WI38 (cell line): ENCODE measurements at regions not wholly inside any gene's neighbourhood (a gene's known extent, or its start where the extent isn't known, plus 50 kb on each side); places are given as distances from the start of the nearest gene placed in this dataset.

ENCODE experiments used
- H3K4me3 ChIP-seq: 2 replicates; pipeline ENCODE4 v1.5.1; 2011; ENCODE audit warnings: low read depth, mild to moderate bottlenecking, control low read depth, low read length
- TF ChIP-seq, protein P1 (sequence below): IDR thresholded peaks from 2 replicates; pipeline ENCODE4 v1.5.1; 2012; ENCODE audit warnings: low read depth, mild to moderate bottlenecking, control low read depth, low read length

DNA sequence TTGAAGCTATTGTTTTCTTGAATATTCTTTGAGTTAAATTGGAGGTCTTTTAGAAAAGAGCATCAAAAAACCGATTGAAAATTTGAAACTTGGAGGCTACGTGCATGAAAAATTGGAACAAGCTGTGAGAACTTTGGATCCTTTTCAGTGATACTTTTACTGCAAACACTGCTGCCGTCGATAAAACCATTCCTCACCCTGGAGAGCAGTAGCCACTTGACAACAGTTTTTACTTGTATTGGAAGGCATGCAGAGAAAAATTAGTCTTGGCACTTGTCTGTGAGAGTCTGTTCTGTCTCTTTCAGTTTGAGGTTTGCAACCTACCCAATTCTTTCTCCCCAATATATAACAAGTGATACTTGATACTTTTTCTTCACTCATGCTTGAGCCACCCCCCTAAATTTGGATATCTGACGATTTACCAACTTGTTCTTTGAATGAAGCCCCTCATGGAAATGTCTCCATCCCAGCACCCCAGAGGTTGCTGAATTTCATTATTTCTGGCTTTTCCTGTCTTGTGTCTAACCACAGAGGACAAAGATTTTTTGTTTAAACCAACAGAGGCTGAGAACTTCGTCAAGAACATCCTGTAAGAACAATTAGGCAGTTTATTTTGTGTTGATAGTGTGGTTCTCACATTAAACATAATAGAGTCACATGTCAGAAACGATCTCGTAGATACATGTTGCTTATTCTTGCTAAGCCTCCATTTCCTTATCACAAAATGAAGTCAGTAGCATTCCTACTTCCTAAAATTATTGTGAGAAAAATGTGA lies 307.3 kb upstream of the PLSCR5 start:
- TF ChIP-seq, protein P1, sequence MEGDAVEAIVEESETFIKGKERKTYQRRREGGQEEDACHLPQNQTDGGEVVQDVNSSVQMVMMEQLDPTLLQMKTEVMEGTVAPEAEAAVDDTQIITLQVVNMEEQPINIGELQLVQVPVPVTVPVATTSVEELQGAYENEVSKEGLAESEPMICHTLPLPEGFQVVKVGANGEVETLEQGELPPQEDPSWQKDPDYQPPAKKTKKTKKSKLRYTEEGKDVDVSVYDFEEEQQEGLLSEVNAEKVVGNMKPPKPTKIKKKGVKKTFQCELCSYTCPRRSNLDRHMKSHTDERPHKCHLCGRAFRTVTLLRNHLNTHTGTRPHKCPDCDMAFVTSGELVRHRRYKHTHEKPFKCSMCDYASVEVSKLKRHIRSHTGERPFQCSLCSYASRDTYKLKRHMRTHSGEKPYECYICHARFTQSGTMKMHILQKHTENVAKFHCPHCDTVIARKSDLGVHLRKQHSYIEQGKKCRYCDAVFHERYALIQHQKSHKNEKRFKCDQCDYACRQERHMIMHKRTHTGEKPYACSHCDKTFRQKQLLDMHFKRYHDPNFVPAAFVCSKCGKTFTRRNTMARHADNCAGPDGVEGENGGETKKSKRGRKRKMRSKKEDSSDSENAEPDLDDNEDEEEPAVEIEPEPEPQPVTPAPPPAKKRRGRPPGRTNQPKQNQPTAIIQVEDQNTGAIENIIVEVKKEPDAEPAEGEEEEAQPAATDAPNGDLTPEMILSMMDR: no peak
- no peak overlapping the region for H3K4me3 ChIP-seq

DNA sequence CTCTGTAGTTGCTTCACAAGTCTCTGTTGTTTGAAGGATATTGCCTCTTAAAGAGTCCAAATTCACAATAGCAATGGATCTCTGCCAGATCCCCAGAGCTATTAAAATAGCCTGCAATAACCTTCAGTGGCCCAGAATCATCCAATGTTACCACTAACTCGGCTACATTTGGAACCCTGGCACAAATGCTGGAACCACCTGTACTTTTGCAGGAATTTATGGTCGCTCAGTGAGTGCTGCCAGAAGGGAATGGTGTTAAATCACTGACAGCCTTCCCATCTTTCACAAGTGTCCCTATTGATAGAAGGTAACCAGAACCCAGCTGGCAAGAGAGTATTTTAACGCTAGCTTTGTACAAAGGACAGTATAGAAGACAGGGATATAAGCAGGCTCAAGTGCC lies 298.8 kb upstream of the PLSCR5 start:
- TF ChIP-seq, protein P1: no peak

DNA sequence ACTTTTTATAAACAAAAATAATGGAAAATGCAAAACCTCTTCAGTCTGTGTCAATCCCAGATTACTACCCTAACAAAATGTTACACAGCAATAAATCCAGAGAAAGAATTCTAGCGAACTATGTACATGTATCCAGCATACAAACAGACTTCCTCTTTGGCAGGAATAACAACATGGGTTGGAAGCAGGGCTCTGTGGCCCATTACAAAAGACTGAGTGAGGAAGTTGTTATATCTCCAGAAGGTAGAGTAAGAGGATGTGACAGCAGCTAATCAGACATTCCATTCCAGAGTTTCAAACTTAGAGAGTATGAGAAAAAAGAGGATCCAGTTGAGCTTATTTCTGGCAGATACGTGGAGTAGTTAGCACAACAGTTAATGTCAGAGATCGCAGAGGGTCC lies 294.0 kb upstream of the PLSCR5 start:
- H3K4me3 ChIP-seq: no peak overlapping the region
- TF ChIP-seq, protein P1: no peak

More for the DNA sequence above, 298.8 kb upstream of the PLSCR5 start:
- no peak overlapping the region for H3K4me3 ChIP-seq

DNA sequence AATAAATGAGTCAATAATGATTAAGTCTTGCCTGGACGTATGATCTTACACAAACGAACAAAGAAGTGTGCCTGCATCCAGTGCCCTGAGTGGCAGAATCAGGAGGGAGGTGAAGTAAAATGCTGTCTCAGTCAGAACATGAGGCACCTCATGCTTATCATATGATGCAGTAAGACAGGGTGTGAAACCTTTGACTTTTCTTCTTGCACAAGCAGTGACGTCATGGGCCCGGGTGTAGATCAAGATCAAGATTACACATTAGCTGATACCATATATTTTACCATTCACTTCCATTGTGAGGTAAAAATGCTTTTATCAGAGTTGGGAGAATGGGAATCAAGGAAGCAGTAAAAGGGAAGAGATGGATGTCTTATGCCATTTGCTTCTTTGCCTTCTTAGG lies 291.6 kb upstream of the PLSCR5 start:
- no peak overlapping the region for H3K4me3 ChIP-seq
- TF ChIP-seq, protein P1: no peak

DNA sequence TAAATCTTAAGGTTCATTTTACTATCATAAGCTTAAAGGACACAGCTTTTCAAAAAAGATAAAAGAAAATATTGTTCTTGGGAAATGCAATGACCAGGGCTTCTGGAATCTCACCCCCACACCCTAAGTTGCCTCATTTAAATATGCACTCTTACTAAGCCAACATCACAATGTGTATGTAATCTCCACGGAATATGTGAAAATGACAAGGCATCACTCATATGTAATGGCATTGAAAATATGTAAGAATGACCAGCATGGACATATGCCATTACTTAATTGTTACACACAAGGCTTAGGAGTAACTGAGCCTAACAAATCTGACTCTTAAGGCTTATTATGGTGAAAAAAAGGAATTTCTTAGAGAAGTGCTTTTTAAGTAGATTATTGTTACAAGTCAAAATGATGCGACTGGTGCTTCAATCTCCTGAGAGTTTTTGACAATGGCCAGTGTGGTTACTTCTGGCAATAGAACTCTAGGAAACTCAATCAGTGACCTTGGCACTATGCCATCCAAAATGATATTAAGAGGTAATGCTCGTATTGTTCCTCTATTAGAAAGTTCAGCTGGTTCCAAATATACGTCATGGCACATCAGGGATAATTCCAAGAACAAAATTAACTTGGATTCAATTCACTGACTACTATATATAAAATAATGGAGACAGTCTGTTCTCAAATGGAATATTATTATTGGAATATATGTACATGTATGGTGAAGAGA lies 290.0 kb upstream of the PLSCR5 start:
- TF ChIP-seq, protein P1: no peak
- H3K4me3 ChIP-seq: no peak overlapping the region

DNA sequence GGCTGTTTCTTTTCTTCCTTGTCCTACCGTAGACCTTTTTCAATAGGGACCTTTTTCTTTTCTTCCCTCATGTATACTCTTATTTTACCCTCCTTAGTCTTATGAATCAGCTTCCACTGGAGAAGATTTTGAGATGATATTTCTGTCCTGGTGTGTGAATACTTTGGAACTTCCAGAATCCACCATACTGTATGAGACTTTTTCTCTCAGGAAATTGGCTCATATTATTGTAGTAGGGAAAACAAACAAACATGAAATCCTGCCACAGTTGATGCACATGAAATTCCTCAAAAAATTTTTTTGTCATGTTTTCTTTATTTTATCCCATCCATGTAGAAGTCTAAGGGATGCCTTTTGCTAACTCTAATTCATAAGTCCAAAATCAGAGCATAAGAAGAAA lies 289.3 kb upstream of the PLSCR5 start:
- TF ChIP-seq, protein P1: no peak
- no peak overlapping the region for H3K4me3 ChIP-seq

DNA sequence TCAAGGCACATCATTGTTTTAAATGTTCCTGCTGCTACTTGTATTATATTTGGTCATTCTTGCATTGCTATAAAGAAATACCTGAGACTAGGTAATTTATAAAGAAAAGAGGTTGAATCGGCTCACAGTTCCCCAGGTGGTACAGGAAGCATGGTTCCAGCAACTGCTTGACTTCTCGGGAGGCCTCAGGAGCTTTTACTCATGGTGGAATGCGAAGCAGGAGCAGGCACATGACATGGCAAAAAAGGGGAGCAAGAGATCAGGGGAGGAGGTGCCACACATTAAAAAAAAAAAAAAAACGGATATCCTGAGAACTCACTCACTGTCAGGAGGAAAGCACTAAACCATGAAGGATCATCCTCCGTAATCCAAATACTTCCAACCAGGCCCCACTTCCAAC lies 286.9 kb upstream of the PLSCR5 start:
- no peak overlapping the region for H3K4me3 ChIP-seq
- TF ChIP-seq, protein P1: no peak
